Endothelial cell (in vitro differentiated cells): ENCODE measurements at regions not wholly inside any gene's neighbourhood (a gene's known extent, or its start where the extent isn't known, plus 50 kb on each side); places are given as distances from the start of the nearest gene placed in this dataset.

Experiments used
- DNase-seq: peaks from one replicate; pipeline ENCODE4 v3.0.0; 2021; ENCODE audit warnings: low spot score
- H3K27ac Mint-ChIP-seq: one replicate; pipeline ENCODE4 v1.8.0; 2021; ENCODE audit warnings: mixed read lengths, inconsistent platforms; ENCODE audit not compliant: unreplicated experiment
- H3K27me3 Mint-ChIP-seq: one replicate; pipeline ENCODE4 v1.8.0; 2021; ENCODE audit warnings: mild to moderate bottlenecking, moderate library complexity, mixed read lengths, inconsistent platforms; ENCODE audit not compliant: unreplicated experiment
- H3K36me3 Mint-ChIP-seq: one replicate; pipeline ENCODE4 v1.8.0; 2021; ENCODE audit warnings: mild to moderate bottlenecking, low read depth, mixed read lengths, inconsistent platforms; ENCODE audit not compliant: unreplicated experiment
- H3K4me1 Mint-ChIP-seq: one replicate; pipeline ENCODE4 v1.8.0; 2021; ENCODE audit warnings: mild to moderate bottlenecking, mixed read lengths, inconsistent platforms; ENCODE audit not compliant: unreplicated experiment
- H3K4me3 Mint-ChIP-seq: one replicate; pipeline ENCODE4 v1.8.0; 2021; ENCODE audit warnings: mild to moderate bottlenecking, mixed read lengths, inconsistent platforms; ENCODE audit not compliant: unreplicated experiment
- H3K9me3 Mint-ChIP-seq: one replicate; pipeline ENCODE4 v1.8.0; 2021; ENCODE audit warnings: mixed read lengths, inconsistent platforms; ENCODE audit not compliant: unreplicated experiment
- TF ChIP-seq, protein P1 (sequence below): fragments of 200-600 bp; sonication (generic); IDR thresholded peaks from one replicate; pipeline ENCODE4 v1.5.0; 2021; ENCODE audit warnings: antibody characterized with exemption; ENCODE audit not compliant: unreplicated experiment

DNA sequence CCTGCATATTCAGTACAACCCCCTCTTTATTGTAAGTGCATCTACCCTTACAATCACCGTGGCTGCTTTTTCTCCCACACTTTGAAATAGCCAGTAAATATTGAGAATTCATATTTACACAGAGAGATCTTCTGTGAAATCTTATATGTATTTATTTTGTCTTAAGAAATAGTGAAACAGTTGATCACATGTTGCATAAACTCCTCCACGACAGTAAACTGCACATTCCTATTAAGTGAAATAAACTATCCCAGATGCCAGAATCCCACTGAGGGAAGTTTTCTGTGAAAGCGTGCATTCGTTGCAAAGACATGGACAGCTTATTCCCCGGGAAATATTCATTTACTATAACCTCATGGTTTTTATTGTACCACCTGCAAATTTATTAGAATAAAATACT, 796.0 kb downstream of the ROBO2 start:
- Mint-ChIP-seq H3K27ac (no peak overlapping the region), H3K9me3 (no peaks in the 10 kb centered on the region), H3K27me3 (no peaks in the 10 kb centered on the region), H3K4me1 (no peaks in the 10 kb centered on the region), H3K4me3 (no peak overlapping the region), H3K36me3 (no peaks in the 10 kb centered on the region)
- DNase-seq = no peak
- TF ChIP-seq, protein P1, sequence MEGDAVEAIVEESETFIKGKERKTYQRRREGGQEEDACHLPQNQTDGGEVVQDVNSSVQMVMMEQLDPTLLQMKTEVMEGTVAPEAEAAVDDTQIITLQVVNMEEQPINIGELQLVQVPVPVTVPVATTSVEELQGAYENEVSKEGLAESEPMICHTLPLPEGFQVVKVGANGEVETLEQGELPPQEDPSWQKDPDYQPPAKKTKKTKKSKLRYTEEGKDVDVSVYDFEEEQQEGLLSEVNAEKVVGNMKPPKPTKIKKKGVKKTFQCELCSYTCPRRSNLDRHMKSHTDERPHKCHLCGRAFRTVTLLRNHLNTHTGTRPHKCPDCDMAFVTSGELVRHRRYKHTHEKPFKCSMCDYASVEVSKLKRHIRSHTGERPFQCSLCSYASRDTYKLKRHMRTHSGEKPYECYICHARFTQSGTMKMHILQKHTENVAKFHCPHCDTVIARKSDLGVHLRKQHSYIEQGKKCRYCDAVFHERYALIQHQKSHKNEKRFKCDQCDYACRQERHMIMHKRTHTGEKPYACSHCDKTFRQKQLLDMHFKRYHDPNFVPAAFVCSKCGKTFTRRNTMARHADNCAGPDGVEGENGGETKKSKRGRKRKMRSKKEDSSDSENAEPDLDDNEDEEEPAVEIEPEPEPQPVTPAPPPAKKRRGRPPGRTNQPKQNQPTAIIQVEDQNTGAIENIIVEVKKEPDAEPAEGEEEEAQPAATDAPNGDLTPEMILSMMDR = no peak

DNA sequence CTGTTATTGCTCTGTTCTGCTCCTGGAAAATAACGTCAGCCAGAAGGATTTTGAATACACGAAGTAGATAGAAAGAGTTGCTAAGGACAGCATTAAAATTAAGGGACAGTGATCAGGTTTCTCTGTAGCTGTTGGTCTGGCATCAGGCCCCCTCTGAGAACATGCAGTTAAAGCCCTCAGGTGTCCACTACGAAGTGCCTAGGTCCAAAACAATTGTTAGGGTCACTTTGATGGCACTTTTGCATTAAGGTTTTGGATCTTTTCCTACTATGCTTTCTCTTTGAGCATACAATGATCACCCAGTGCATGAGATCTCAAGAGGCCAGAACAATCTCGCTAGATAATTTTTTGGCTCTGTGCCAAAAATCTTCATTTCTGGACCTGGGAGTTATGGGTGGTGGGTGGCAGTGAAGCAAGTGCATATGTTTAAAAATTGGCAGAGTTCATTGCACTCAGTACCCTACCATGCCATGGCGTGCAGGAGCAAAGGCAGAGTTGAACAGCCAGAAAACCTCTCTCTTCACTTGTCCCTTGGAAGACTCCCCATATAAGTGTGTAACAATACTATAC, 797.6 kb downstream of the ROBO2 start:
- no peak for DNase-seq
- Mint-ChIP-seq H3K4me3 (no peak overlapping the region), H3K27ac (no peak overlapping the region), H3K4me1 (no peaks in the 10 kb centered on the region), H3K9me3 (no peaks in the 10 kb centered on the region), H3K36me3 (no peaks in the 10 kb centered on the region), H3K27me3 (no peaks in the 10 kb centered on the region)
- TF ChIP-seq, protein P1 = no peak

DNA sequence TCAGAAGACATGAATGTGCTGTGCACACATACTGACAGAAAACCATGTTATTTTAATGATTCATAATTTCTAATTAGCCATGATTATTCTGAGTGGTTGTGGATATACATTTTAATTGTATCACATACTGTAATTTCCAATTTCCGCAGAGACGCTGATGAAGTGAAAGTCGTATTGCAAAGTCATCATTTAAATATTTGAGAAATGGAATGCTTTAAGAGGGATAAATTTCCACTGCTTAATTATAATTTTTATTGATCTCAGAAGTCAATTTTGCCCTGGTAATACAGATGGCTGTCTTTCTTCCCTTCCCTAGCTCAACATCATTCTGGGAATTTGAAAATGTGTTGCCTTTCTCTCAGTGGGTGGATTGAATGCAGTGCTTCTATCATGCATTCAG, 819.3 kb downstream of the ROBO2 start:
- Mint-ChIP-seq H3K27me3 (no peaks in the 10 kb centered on the region), H3K9me3 (no peaks in the 10 kb centered on the region), H3K4me1 (peaks cover 4% of the 10 kb centered on the region), H3K27ac (no peak overlapping the region), H3K36me3 (no peaks in the 10 kb centered on the region), H3K4me3 (no peak overlapping the region)
- TF ChIP-seq, protein P1 = no peak
- DNase-seq = no peak

DNA sequence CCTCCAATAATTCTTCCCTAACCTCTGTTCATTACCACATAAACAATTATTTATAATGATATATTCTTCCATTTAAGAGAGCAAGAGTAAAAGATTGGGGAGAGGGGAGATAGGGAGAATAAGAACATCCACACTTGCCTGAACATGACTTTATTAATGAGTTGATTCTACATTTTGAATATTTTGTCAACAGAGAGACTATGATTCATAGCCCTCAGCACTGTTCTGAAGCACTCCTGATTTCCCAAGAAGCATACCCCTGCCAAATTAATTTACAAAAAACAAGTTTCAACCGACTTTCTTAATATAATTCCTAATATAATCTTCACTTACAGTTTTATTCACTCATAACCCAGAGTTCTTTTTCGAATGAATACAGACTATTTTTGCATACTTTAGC, 828.8 kb downstream of the ROBO2 start:
- H3K4me1 Mint-ChIP-seq = no peaks in the 10 kb centered on the region
- H3K4me3 Mint-ChIP-seq = no peak overlapping the region
- H3K36me3 Mint-ChIP-seq = no peaks in the 10 kb centered on the region
- H3K27me3 Mint-ChIP-seq = peaks cover 3% of the 10 kb centered on the region
- no peak for DNase-seq
- H3K27ac Mint-ChIP-seq = no peak overlapping the region
- H3K9me3 Mint-ChIP-seq = no peaks in the 10 kb centered on the region
- TF ChIP-seq, protein P1 = no peak

DNA sequence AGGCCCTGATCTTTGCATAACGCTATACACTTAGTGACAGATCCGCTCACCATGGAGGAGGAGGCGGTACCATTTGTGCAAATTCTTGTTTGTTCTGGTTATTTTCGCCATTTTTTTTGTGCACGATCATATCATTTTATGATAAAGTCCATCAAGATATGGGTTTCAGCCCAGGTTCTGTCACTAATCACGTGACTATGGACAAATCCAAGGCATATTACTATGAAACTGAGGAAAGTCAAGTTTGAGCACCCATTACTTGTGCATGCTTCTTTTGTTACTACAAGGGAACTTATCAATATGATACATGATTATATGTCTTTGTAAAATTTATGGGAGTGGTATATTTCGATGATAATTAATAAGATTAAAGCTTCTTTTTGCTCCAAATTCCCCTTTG, 829.5 kb downstream of the ROBO2 start:
- H3K27ac Mint-ChIP-seq = no peak overlapping the region
- no peak for DNase-seq
- H3K9me3 Mint-ChIP-seq = no peaks in the 10 kb centered on the region
- no peaks in the 10 kb centered on the region for H3K4me1 Mint-ChIP-seq
- H3K4me3 Mint-ChIP-seq = no peak overlapping the region
- TF ChIP-seq, protein P1 = no peak
- H3K36me3 Mint-ChIP-seq = no peaks in the 10 kb centered on the region
- peaks cover 3% of the 10 kb centered on the region for H3K27me3 Mint-ChIP-seq
